ENCODE measurements at regions not wholly inside any gene's neighbourhood (a gene's known extent, or its start where the extent isn't known, plus 50 kb on each side); places are given as distances from the start of the nearest gene placed in this dataset.

- ATAC-seq (peak; percentile 99), DNase-seq (peak; percentile 74 to 88 (median 82))
- Histone ChIP-seq H3K36me3 (replicated peaks in 1 of 2; ENCODE audit: insufficient read depth in 1 of 2, low read depth in 2 of 2) (no peaks in the 10 kb centered on the region), H3K4me3 (no peak overlapping the region), H3K9me3 (no peaks in the 10 kb centered on the region), H3K27me3 (no peaks in the 10 kb centered on the region), H3K4me1 (peaks cover 14% of the 10 kb centered on the region), H3K27ac (peak overlapping the region in 1 of 4 donors; percentile 44)
- intact Hi-C loops (cut with DNase I): no loop called here
- TF ChIP-seq POLR2A (IDR thresholded peaks at IDR 0.05): no peak
- peak in 1 of 7 experiments; percentile 4 for TF ChIP-seq CTCF (IDR thresholded peaks at IDR 0.05)
- 20 to 21% methylated on average over 6 of the region's 6 CpGs for WGBS, 2 donors
Observed at GRCh38 chr6:90835596-90836212, 248.8 kb upstream of the MAP3K7 start.

- TF ChIP-seq CTCF (IDR thresholded peaks at IDR 0.05) (no peak), POLR2A (IDR thresholded peaks at IDR 0.05) (no peak)
- H3K4me1 ChIP-seq: no peaks in the 10 kb centered on the region
Observed at GRCh38 chr6:90829311-90829710, 242.4 kb upstream of the MAP3K7 start.

GRCh38 chr6:90820436-90820835, 233.6 kb upstream of the MAP3K7 start:
- intact Hi-C loops (cut with DNase I): no loop called here
- Histone ChIP-seq H3K4me1 (no peaks in the 10 kb centered on the region), H3K9me3 (no peaks in the 10 kb centered on the region), H3K27ac (no peak overlapping the region), H3K4me3 (no peak overlapping the region), H3K36me3 (replicated peaks in 1 of 2; ENCODE audit: insufficient read depth in 1 of 2, low read depth in 2 of 2) (no peaks in the 10 kb centered on the region), H3K27me3 (no peaks in the 10 kb centered on the region)
- no peak for DNase-seq
- TF ChIP-seq POLR2A (IDR thresholded peaks at IDR 0.05) (no peak), CTCF (IDR thresholded peaks at IDR 0.05) (no peak)
- ATAC-seq: no peak

More at GRCh38 chr6:90829311-90829710, 242.4 kb upstream of the MAP3K7 start:
- Histone ChIP-seq H3K27me3 (no peaks in the 10 kb centered on the region), H3K36me3 (replicated peaks in 1 of 2; ENCODE audit: insufficient read depth in 1 of 2, low read depth in 2 of 2) (no peaks in the 10 kb centered on the region), H3K9me3 (no peaks in the 10 kb centered on the region), H3K4me3 (no peak overlapping the region), H3K27ac (no peak overlapping the region)
- 60 to 65% methylated on average over 2 of the region's 2 CpGs for WGBS, 2 donors
- intact Hi-C loops (cut with DNase I): no loop called here
- ATAC-seq (no peak), DNase-seq (no peak)

GRCh38 chr6:90819483-90819882, 232.6 kb upstream of the MAP3K7 start:
- Histone ChIP-seq H3K4me1 (no peaks in the 10 kb centered on the region), H3K4me3 (no peak overlapping the region), H3K27ac (no peak overlapping the region), H3K9me3 (no peaks in the 10 kb centered on the region), H3K27me3 (no peaks in the 10 kb centered on the region), H3K36me3 (replicated peaks in 1 of 2; ENCODE audit: insufficient read depth in 1 of 2, low read depth in 2 of 2) (no peaks in the 10 kb centered on the region)
- no peak for DNase-seq
- intact Hi-C loops (cut with DNase I): no loop called here
- WGBS, 2 donors: 60 to 75% methylated on average over 4 of the region's 4 CpGs
- no peak for TF ChIP-seq POLR2A (IDR thresholded peaks at IDR 0.05)
- no peak for TF ChIP-seq CTCF (IDR thresholded peaks at IDR 0.05)
- no peak for ATAC-seq

- Histone ChIP-seq H3K4me1 (no peaks in the 10 kb centered on the region), H3K9me3 (no peaks in the 10 kb centered on the region), H3K4me3 (no peak overlapping the region), H3K27me3 (no peaks in the 10 kb centered on the region), H3K27ac (no peak overlapping the region), H3K36me3 (replicated peaks in 1 of 2; ENCODE audit: insufficient read depth in 1 of 2, low read depth in 2 of 2) (no peaks in the 10 kb centered on the region)
- intact Hi-C loops (cut with DNase I): no loop called here
- DNase-seq: no peak
- no peak for ATAC-seq
- TF ChIP-seq CTCF (IDR thresholded peaks at IDR 0.05) (no peak), POLR2A (IDR thresholded peaks at IDR 0.05) (no peak)
Observed at GRCh38 chr6:90818163-90818562, 231.3 kb upstream of the MAP3K7 start.

Data from body of pancreas (tissue), 4 donors.